ENCODE measurements at regions not wholly inside any gene's neighbourhood (a gene's known extent, or its start where the extent isn't known, plus 50 kb on each side); places are given as distances from the start of the nearest gene placed in this dataset.

GRCh38 chr10:91149550-91149949, 70.9 kb upstream of the PCGF5 start:
- no peak for DNase-seq
- ChIA-PET CTCF (interaction anchor here (2.1 kb wide), 1 partner anchor 101 kb away, joined by 8 read pairs; no protein-coding TSS in a partner anchor), POLR2A (no interaction called here)
- no peak overlapping the region for H3K27ac Mint-ChIP-seq
- no peak overlapping the region for H3K4me3 Mint-ChIP-seq
- intact Hi-C loops (cut with DNase I, micrococcal nuclease): no loop called here
- ATAC-seq: no peak
- H3K36me3 Mint-ChIP-seq (ENCODE audit: low read depth): no peaks in the 10 kb centered on the region
- no peaks in the 10 kb centered on the region for H3K4me1 Mint-ChIP-seq
- H3K27me3 Mint-ChIP-seq: peaks cover 3% of the 10 kb centered on the region
- H3K9me3 Mint-ChIP-seq (ENCODE audit: low read depth): no peaks in the 10 kb centered on the region

- H3K4me3 Mint-ChIP-seq: no peak overlapping the region
- H3K4me1 Mint-ChIP-seq: peaks cover 2% of the 10 kb centered on the region
- intact Hi-C loops (cut with DNase I, micrococcal nuclease): no loop called here
- no peak overlapping the region for H3K27ac Mint-ChIP-seq
- no peaks in the 10 kb centered on the region for H3K27me3 Mint-ChIP-seq
- no peaks in the 10 kb centered on the region for H3K9me3 Mint-ChIP-seq (ENCODE audit: low read depth)
- ChIA-PET CTCF (interaction anchor here (2.1 kb wide), 1 partner anchor 100 kb away, joined by 8 read pairs; no protein-coding TSS in a partner anchor), POLR2A (no interaction called here)
- DNase-seq (no peak), ATAC-seq (no peak)
- H3K36me3 Mint-ChIP-seq (ENCODE audit: low read depth): no peaks in the 10 kb centered on the region
Observed at GRCh38 chr10:91150631-91151030, 69.8 kb upstream of the PCGF5 start.

- no peaks in the 10 kb centered on the region for H3K9me3 Mint-ChIP-seq (ENCODE audit: low read depth)
- ChIA-PET CTCF (no interaction called here), POLR2A (interaction anchor here (0.6 kb wide), 1 partner anchor 245 kb away, joined by 5 read pairs; no protein-coding TSS in a partner anchor)
- ATAC-seq (no peak), DNase-seq (no peak)
- no peak overlapping the region for H3K4me3 Mint-ChIP-seq
- peaks cover 2% of the 10 kb centered on the region for H3K4me1 Mint-ChIP-seq
- no peaks in the 10 kb centered on the region for H3K36me3 Mint-ChIP-seq (ENCODE audit: low read depth)
- H3K27ac Mint-ChIP-seq: no peak overlapping the region
- no peaks in the 10 kb centered on the region for H3K27me3 Mint-ChIP-seq
- intact Hi-C loops (cut with DNase I, micrococcal nuclease): no loop called here
Observed at GRCh38 chr10:91153508-91153907, 67.0 kb upstream of the PCGF5 start.

GRCh38 chr10:91154842-91155241, 65.6 kb upstream of the PCGF5 start:
- no peaks in the 10 kb centered on the region for H3K27me3 Mint-ChIP-seq
- no peaks in the 10 kb centered on the region for H3K9me3 Mint-ChIP-seq (ENCODE audit: low read depth)
- intact Hi-C loops (cut with DNase I, micrococcal nuclease): no loop called here
- H3K36me3 Mint-ChIP-seq (ENCODE audit: low read depth): no peaks in the 10 kb centered on the region
- peaks cover 2% of the 10 kb centered on the region for H3K4me1 Mint-ChIP-seq
- ChIA-PET CTCF (interaction anchor here (1.4 kb wide), 1 partner anchor 24 kb away, joined by 3 read pairs; no protein-coding TSS in a partner anchor), POLR2A (no interaction called here)
- ATAC-seq (no peak), DNase-seq (no peak)
- no peak overlapping the region for H3K27ac Mint-ChIP-seq
- no peak overlapping the region for H3K4me3 Mint-ChIP-seq

GRCh38 chr10:91156196-91156595, 64.3 kb upstream of the PCGF5 start:
- Mint-ChIP-seq H3K9me3 (ENCODE audit: low read depth) (no peaks in the 10 kb centered on the region), H3K27me3 (no peaks in the 10 kb centered on the region), H3K27ac (no peak overlapping the region), H3K4me3 (no peak overlapping the region), H3K4me1 (peaks cover 2% of the 10 kb centered on the region), H3K36me3 (ENCODE audit: low read depth) (no peaks in the 10 kb centered on the region)
- POLR2A ChIA-PET: no interaction called here
- DNase-seq (no peak), ATAC-seq (no peak)
- intact Hi-C loops (cut with DNase I, micrococcal nuclease): no loop called here
- CTCF ChIA-PET: interaction anchor here (1.4 kb wide), 1 partner anchor 26 kb away, joined by 3 read pairs; no protein-coding TSS in a partner anchor

- intact Hi-C loops (cut with DNase I, micrococcal nuclease): no loop called here
- POLR2A ChIA-PET: no interaction called here
- no peaks in the 10 kb centered on the region for H3K9me3 Mint-ChIP-seq (ENCODE audit: low read depth)
- no peak for ATAC-seq
- DNase-seq: no peak
- CTCF ChIA-PET: interaction anchor here (1.0 kb wide), 1 partner anchor 28 kb away, joined by 3 read pairs; no protein-coding TSS in a partner anchor
- H3K4me1 Mint-ChIP-seq: peaks cover 15% of the 10 kb centered on the region
- no peak overlapping the region for H3K4me3 Mint-ChIP-seq
- H3K27me3 Mint-ChIP-seq: no peaks in the 10 kb centered on the region
- no peak overlapping the region for H3K27ac Mint-ChIP-seq
- peaks cover 4% of the 10 kb centered on the region for H3K36me3 Mint-ChIP-seq (ENCODE audit: low read depth)
Observed at GRCh38 chr10:91159254-91159783, 61.1 kb upstream of the PCGF5 start.

- Mint-ChIP-seq H3K27ac (peak overlapping the region; percentile 89), H3K4me3 (peak overlapping the region; percentile 81), H3K27me3 (no peaks in the 10 kb centered on the region), H3K36me3 (ENCODE audit: low read depth) (peaks cover 4% of the 10 kb centered on the region), H3K4me1 (peaks cover 30% of the 10 kb centered on the region), H3K9me3 (ENCODE audit: low read depth) (no peaks in the 10 kb centered on the region)
- DNase-seq: peak; percentile 45
- intact Hi-C loops (cut with DNase I, micrococcal nuclease): loop anchor here (2.0 to 10.0 kb wide), 7 partner anchors 90 to 1683 kb away; partner anchors contain the start of genes EXOC6 (in 1 of the 2), FGFBP3 (in 1 of the 2), HECTD2 (in 1 of the 2) and RPP30 (in 1 of the 2)
- peak; percentile 23 for ATAC-seq
- CTCF ChIA-PET: interaction anchor here (0.6 to 3.3 kb wide), 5 partner anchors 10 to 127 kb away, joined by 3 to 19 read pairs (median 3); no protein-coding TSS in a partner anchor
- POLR2A ChIA-PET: interaction anchor here (0.6 kb wide), 2 partner anchors 76 to 204 kb away, joined by 3 read pairs; no protein-coding TSS in a partner anchor
Observed at GRCh38 chr10:91162050-91162494, 58.4 kb upstream of the PCGF5 start.

- Mint-ChIP-seq H3K9me3 (ENCODE audit: low read depth) (peaks cover 4% of the 10 kb centered on the region), H3K4me3 (peak overlapping the region; percentile 81), H3K27me3 (no peaks in the 10 kb centered on the region), H3K36me3 (ENCODE audit: low read depth) (peaks cover 4% of the 10 kb centered on the region), H3K27ac (peak overlapping the region; percentile 89), H3K4me1 (peaks cover 33% of the 10 kb centered on the region)
- intact Hi-C loops (cut with DNase I, micrococcal nuclease): loop anchor here (1.0 to 10.0 kb wide), 9 partner anchors 39 to 1682 kb away; partner anchors contain the start of genes PCGF5 (in 2 of the 2), EXOC6 (in 1 of the 2), FGFBP3 (in 1 of the 2) and HECTD2 (in 1 of the 2)
- CTCF ChIA-PET: interaction anchor here (0.6 to 3.3 kb wide), 4 partner anchors 10 to 127 kb away, joined by 3 to 19 read pairs (median 3); no protein-coding TSS in a partner anchor
- DNase-seq: peak; percentile 75
- POLR2A ChIA-PET: interaction anchor here (0.6 to 1.8 kb wide), 5 partner anchors 36 to 204 kb away, joined by 3 to 6 read pairs (median 3); no protein-coding TSS in a partner anchor
- ATAC-seq: peak; percentile 45
Observed at GRCh38 chr10:91162495-91163268, 57.8 kb upstream of the PCGF5 start.

GRCh38 chr10:91163269-91163868, 57.1 kb upstream of the PCGF5 start:
- ChIA-PET CTCF (interaction anchor here (0.6 to 3.3 kb wide), 3 partner anchors 38 to 302 kb away, joined by 3 to 19 read pairs (median 3); no protein-coding TSS in a partner anchor), POLR2A (interaction anchor here (0.6 to 1.8 kb wide), 5 partner anchors 36 to 291 kb away, joined by 3 to 6 read pairs (median 5); partner anchors contain the start of gene RPP30)
- peak overlapping the region; percentile 91 for H3K27ac Mint-ChIP-seq
- H3K27me3 Mint-ChIP-seq: no peaks in the 10 kb centered on the region
- H3K36me3 Mint-ChIP-seq (ENCODE audit: low read depth): peaks cover 9% of the 10 kb centered on the region
- ATAC-seq (peak; percentile 62), DNase-seq (peak; percentile 83)
- peaks cover 34% of the 10 kb centered on the region for H3K4me1 Mint-ChIP-seq
- H3K4me3 Mint-ChIP-seq: peak overlapping the region; percentile 81
- H3K9me3 Mint-ChIP-seq (ENCODE audit: low read depth): peaks cover 9% of the 10 kb centered on the region
- intact Hi-C loops (cut with DNase I, micrococcal nuclease): loop anchor here (1.0 to 10.0 kb wide), 9 partner anchors 38 to 1681 kb away; partner anchors contain the start of genes PCGF5 (in 2 of the 2), EXOC6 (in 1 of the 2), FGFBP3 (in 1 of the 2) and HECTD2 (in 1 of the 2)

GRCh38 chr10:91163869-91164474, 56.5 kb upstream of the PCGF5 start:
- ATAC-seq (peak; percentile 73), DNase-seq (peak; percentile 86)
- intact Hi-C loops (cut with DNase I, micrococcal nuclease): loop anchor here (1.0 to 10.0 kb wide), 11 partner anchors 37 to 1681 kb away; partner anchors contain the start of genes PCGF5 (in 2 of the 2), EXOC6 (in 1 of the 2), FGFBP3 (in 1 of the 2) and HECTD2 (in 1 of the 2)
- Mint-ChIP-seq H3K27ac (peak overlapping the region; percentile 91), H3K4me3 (peak overlapping the region; percentile 81), H3K36me3 (ENCODE audit: low read depth) (peaks cover 9% of the 10 kb centered on the region), H3K4me1 (peaks cover 34% of the 10 kb centered on the region), H3K9me3 (ENCODE audit: low read depth) (peaks cover 10% of the 10 kb centered on the region), H3K27me3 (no peaks in the 10 kb centered on the region)
- ChIA-PET POLR2A (interaction anchor here (0.6 to 1.8 kb wide), 5 partner anchors 35 to 292 kb away, joined by 3 to 6 read pairs (median 5); partner anchors contain the start of gene RPP30), CTCF (interaction anchor here (0.5 to 3.3 kb wide), 5 partner anchors 11 to 303 kb away, joined by 3 to 19 read pairs (median 3); no protein-coding TSS in a partner anchor)

All from activated CD4-positive, alpha-beta T cell treated with anti-CD3 and anti-CD28 coated beads for 36 hours (primary cell).